ENCODE measurements at regions not wholly inside any gene's neighbourhood (a gene's known extent, or its start where the extent isn't known, plus 50 kb on each side); places are given as distances from the start of the nearest gene placed in this dataset.

- TF ChIP-seq CTCF (tag by site-specific recombination; IDR thresholded peaks at IDR 0.05) = no peak
- no peak for TF ChIP-seq PATZ1 (tag by site-specific recombination; IDR thresholded peaks at IDR 0.05)
- TF ChIP-seq ZNF248 (tag by site-specific recombination; IDR thresholded peaks at IDR 0.05) = no peak
- no peak for TF ChIP-seq ATF2 (tag by site-specific recombination; IDR thresholded peaks at IDR 0.05; ENCODE audit: low read depth)
- TF ChIP-seq ZNF510 (tag by site-specific recombination; IDR thresholded peaks at IDR 0.05; ENCODE audit: insufficient replicate concordance) = no peak
Measured at GRCh38 chr5:152187668-152188067, 217.4 kb downstream of the NMUR2 start.
